NOMO-1 (cell line): ENCODE measurements at regions not wholly inside any gene's neighbourhood (a gene's known extent, or its start where the extent isn't known, plus 50 kb on each side); places are given as distances from the start of the nearest gene placed in this dataset.

ENCODE experiments used
- DNase-seq, 2 experiments: peaks; one replicate each; lab custom pipeline; 2025; ENCODE audit not compliant: unreplicated experiment in 2 of 2; lab: John Stamatoyannopoulos, UW

- DNase-seq = no peak
Measured at GRCh38 chr7:33661430-33662160, 243.7 kb upstream of the BMPER start.

GRCh38 chr7:33666531-33666930 lies 238.8 kb upstream of the BMPER start:
- no peak for DNase-seq

GRCh38 chr7:33667196-33667595 lies 238.1 kb upstream of the BMPER start:
- no peak for DNase-seq

GRCh38 chr7:33669251-33669670 lies 236.1 kb upstream of the BMPER start:
- no peak for DNase-seq

- DNase-seq = peak in 1 of 2 experiments; percentile 41
Measured at GRCh38 chr7:33671531-33672262, 233.6 kb upstream of the BMPER start.

GRCh38 chr7:33673029-33673700 lies 232.2 kb upstream of the BMPER start:
- no peak for DNase-seq

- no peak for DNase-seq
Measured at GRCh38 chr7:33674804-33675411, 230.4 kb upstream of the BMPER start.

- DNase-seq = peak in 1 of 2 experiments; percentile 6
Measured at GRCh38 chr7:33677556-33677955, 227.8 kb upstream of the BMPER start.

- DNase-seq = no peak
Measured at GRCh38 chr7:33678569-33679335, 226.6 kb upstream of the BMPER start.

GRCh38 chr7:33680682-33681081 lies 224.7 kb upstream of the BMPER start:
- DNase-seq = no peak

GRCh38 chr7:33685503-33685902 lies 219.8 kb upstream of the BMPER start:
- DNase-seq = no peak

- no peak for DNase-seq
Measured at GRCh38 chr7:33685981-33686683, 219.2 kb upstream of the BMPER start.

- DNase-seq = no peak
Measured at GRCh38 chr7:33687625-33688024, 217.7 kb upstream of the BMPER start.

GRCh38 chr7:33691180-33691579 lies 214.2 kb upstream of the BMPER start:
- DNase-seq = no peak

GRCh38 chr7:33692956-33693355 lies 212.4 kb upstream of the BMPER start:
- DNase-seq = no peak

GRCh38 chr7:33694006-33694405 lies 211.3 kb upstream of the BMPER start:
- no peak for DNase-seq

GRCh38 chr7:33697616-33698015 lies 207.7 kb upstream of the BMPER start:
- DNase-seq = no peak

- DNase-seq = no peak
Measured at GRCh38 chr7:33698041-33698440, 207.3 kb upstream of the BMPER start.

- DNase-seq = no peak
Measured at GRCh38 chr7:33698692-33699128, 206.6 kb upstream of the BMPER start.
